GM23338 (cell line): ENCODE measurements at regions not wholly inside any gene's neighbourhood (a gene's known extent, or its start where the extent isn't known, plus 50 kb on each side); places are given as distances from the start of the nearest gene placed in this dataset.

Experiments
- ATAC-seq: fragments of 200-7000 bp; cut with Tn5 transposase; 3 replicates; pipeline ENCODE4 v1.9.1; 2020
- DNase-seq: peaks from one replicate; pipeline ENCODE4 v3.0.0-alpha.2; 2015; ENCODE audit warnings: low spot score
- H2AFZ ChIP-seq: fragments of 200-600 bp; sonication (generic); 2 replicates; pipeline ENCODE4 v1.8.0; 2016; ENCODE audit warnings: antibody characterized with exemption, mild to moderate bottlenecking, moderate library complexity
- H3F3A ChIP-seq: fragments of 200-600 bp; sonication (generic); replicated peaks from 2 replicates; pipeline ENCODE4 v1.8.0; 2017; ENCODE audit warnings: antibody characterized with exemption, mixed run types, low read depth
- H3K27ac ChIP-seq: fragments of 200-600 bp; sonication (generic); 2 replicates; pipeline ENCODE4 v1.6.1; 2016; ENCODE audit warnings: low read depth
- H3K27me3 ChIP-seq: fragments of 200-600 bp; sonication (generic); 2 replicates; pipeline ENCODE4 v1.8.0; 2016; ENCODE audit warnings: mild to moderate bottlenecking, mixed run types, moderate library complexity; ENCODE audit not compliant: insufficient read depth
- H3K36me3 ChIP-seq: fragments of 200-600 bp; sonication (generic); 2 replicates; pipeline ENCODE4 v1.8.0; 2016; ENCODE audit warnings: mild to moderate bottlenecking; ENCODE audit not compliant: insufficient read depth
- H3K4me1 ChIP-seq: fragments of 200-600 bp; sonication (generic); 2 replicates; pipeline ENCODE4 v1.8.0; 2016; ENCODE audit warnings: mild to moderate bottlenecking, moderate library complexity; ENCODE audit not compliant: insufficient read depth
- H3K4me2 ChIP-seq: fragments of 200-600 bp; sonication (generic); 2 replicates; pipeline ENCODE4 v1.7.1; 2017; ENCODE audit warnings: mixed run types
- H3K4me3 ChIP-seq: fragments of 200-600 bp; sonication (generic); 2 replicates; pipeline ENCODE4 v1.6.1; 2016; ENCODE audit warnings: mixed run types
- H3K79me2 ChIP-seq: fragments of 200-600 bp; sonication (generic); replicated peaks from 2 replicates; pipeline ENCODE4 v1.8.0; 2017; ENCODE audit warnings: mild to moderate bottlenecking; ENCODE audit not compliant: insufficient read depth
- H3K9me2 ChIP-seq: fragments of 200-600 bp; sonication (generic); 2 replicates; pipeline ENCODE4 v1.8.0; 2017; ENCODE audit not compliant: insufficient read depth
- H4K20me1 ChIP-seq: fragments of 200-600 bp; sonication (generic); replicated peaks from 2 replicates; pipeline ENCODE4 v1.8.0; 2017; ENCODE audit warnings: mild to moderate bottlenecking; ENCODE audit not compliant: insufficient read depth
- H3K27ac Mint-ChIP-seq: 2 replicates; pipeline ENCODE4 v1.8.0; 2020; ENCODE audit warnings: inconsistent platforms, mild to moderate bottlenecking, moderate library complexity, mixed read lengths
- H3K27me3 Mint-ChIP-seq: 3 replicates; pipeline ENCODE4 v1.8.0; 2022; ENCODE audit warnings: low read depth, mild to moderate bottlenecking, moderate library complexity, mixed read lengths, inconsistent platforms; ENCODE audit not compliant: insufficient read depth, poor library complexity
- H3K36me3 Mint-ChIP-seq: 3 replicates; pipeline ENCODE4 v1.8.0; 2021; ENCODE audit warnings: low read depth, mild to moderate bottlenecking, inconsistent platforms, moderate library complexity, mixed read lengths
- H3K4me1 Mint-ChIP-seq: 3 replicates; pipeline ENCODE4 v1.8.0; 2020; ENCODE audit warnings: mild to moderate bottlenecking, inconsistent platforms, mixed read lengths
- H3K4me3 Mint-ChIP-seq: 3 replicates; pipeline ENCODE4 v1.8.0; 2021; ENCODE audit warnings: moderate library complexity, mild to moderate bottlenecking, inconsistent platforms, mixed read lengths
- H3K9me3 Mint-ChIP-seq: 3 replicates; pipeline ENCODE4 v1.8.0; 2020; ENCODE audit warnings: moderate library complexity, mild to moderate bottlenecking, inconsistent platforms, mixed read lengths
- CREB1 ChIP-seq: fragments of 250-450 bp; sonication (Bioruptor Pico); IDR thresholded peaks from 2 replicates; pipeline ENCODE4 v1.5.0; 2020; ENCODE audit warnings: low read depth, mild to moderate bottlenecking, moderate library complexity
- EZH2 ChIP-seq: fragments of 200-600 bp; sonication (generic); IDR thresholded peaks from one replicate; pipeline ENCODE4 v1.8.0; 2017; ENCODE audit warnings: antibody characterized with exemption, mild to moderate bottlenecking, low read depth; ENCODE audit not compliant: unreplicated experiment
- EZH2phosphoT487 ChIP-seq: fragments of 200-600 bp; sonication (generic); IDR thresholded peaks from one replicate; pipeline ENCODE4 v1.8.1; 2018; ENCODE audit warnings: antibody characterized with exemption; ENCODE audit not compliant: unreplicated experiment
- JUNB ChIP-seq: IDR thresholded peaks from one replicate; pipeline ENCODE4 v1.6.1; 2016; ENCODE audit warnings: antibody characterized with exemption; ENCODE audit not compliant: unreplicated experiment
- NANOG ChIP-seq: IDR thresholded peaks from 2 replicates; pipeline ENCODE4 v1.6.1; 2016; ENCODE audit warnings: antibody characterized with exemption, borderline replicate concordance
- POLR2AphosphoS5 ChIP-seq: IDR thresholded peaks from 2 replicates; pipeline ENCODE4 v1.6.1; 2016; ENCODE audit warnings: antibody characterized with exemption, low read depth
- STAT1 ChIP-seq: IDR thresholded peaks from one replicate; pipeline ENCODE4 v1.6.1; 2016; ENCODE audit warnings: antibody characterized with exemption; ENCODE audit not compliant: unreplicated experiment
- ZNF114 ChIP-seq: fragments of 250-450 bp; sonication (Bioruptor Pico); IDR thresholded peaks from 2 replicates; pipeline ENCODE4 v1.5.0; 2020; ENCODE audit warnings: mild to moderate bottlenecking, moderate library complexity
- ZNF331 ChIP-seq: fragments of 250-450 bp; sonication (Bioruptor Pico); IDR thresholded peaks from 2 replicates; pipeline ENCODE4 v1.5.0; 2020; ENCODE audit warnings: low read depth, mild to moderate bottlenecking, moderate library complexity
- TF ChIP-seq, protein P1 (sequence below): fragments of 250-450 bp; sonication (Bioruptor Pico); IDR thresholded peaks from 2 replicates; pipeline ENCODE4 v1.5.0; 2020; ENCODE audit warnings: mild to moderate bottlenecking, moderate library complexity
- TF ChIP-seq, protein P2 (sequence below), 2 experiments: fragments of 200-600 bp in 1 of 2; sonication (generic) in 1 of 2; conservative IDR thresholded peaks; 2 replicates each; pipeline versions ENCODE4 v1.5.1 to v1.6.1; 2016 to 2017; ENCODE audit warnings: antibody characterized with exemption in 2 of 2, low read depth in 2 of 2, mild to moderate bottlenecking in 2 of 2, moderate library complexity in 1 of 2
- TF ChIP-seq, protein P3 (sequence below): IDR thresholded peaks from 2 replicates; pipeline ENCODE4 v1.6.1; 2016; ENCODE audit warnings: antibody characterized with exemption
- TF ChIP-seq, protein P4 (sequence below): IDR thresholded peaks from one replicate; pipeline ENCODE4 v1.6.1; 2018; ENCODE audit warnings: antibody characterized with exemption; ENCODE audit not compliant: unreplicated experiment

DNA sequence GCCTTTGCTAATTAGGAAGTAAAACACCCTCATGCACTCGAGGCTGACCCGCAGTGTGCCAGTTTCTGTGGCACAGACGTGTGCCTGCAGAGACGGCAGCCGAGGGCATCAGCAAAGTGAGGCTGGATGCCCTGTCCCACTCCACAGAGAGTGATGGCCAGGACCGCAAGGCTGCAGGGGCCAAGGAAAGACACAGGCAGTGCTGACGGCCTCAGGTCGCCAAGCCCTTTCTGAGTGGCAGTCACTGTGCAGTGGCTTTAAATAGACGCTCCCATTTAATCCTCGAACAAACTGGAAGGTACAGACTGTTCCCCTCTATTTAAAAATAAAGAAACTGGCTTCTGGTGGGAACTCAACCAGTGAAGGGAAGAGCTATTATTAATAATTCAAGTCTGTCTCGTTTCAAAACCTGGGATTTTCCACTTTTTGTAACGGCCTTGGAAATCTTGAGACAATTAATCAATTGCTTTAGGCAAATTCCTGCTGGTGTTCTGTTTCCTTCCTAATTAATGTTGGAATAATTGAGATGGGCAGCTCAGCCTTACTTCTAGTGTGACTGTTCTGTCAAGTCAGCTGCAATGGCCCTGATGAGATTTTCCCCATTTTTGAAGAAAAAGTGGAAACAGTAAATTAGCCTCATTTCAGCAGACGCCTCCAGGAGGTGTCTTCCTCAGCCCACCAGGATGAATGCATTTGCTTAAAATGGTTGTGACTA lies 644.6 kb upstream of the RAB6C start:
- ATAC-seq (no peak), DNase-seq (no peak)
- no peaks in the 10 kb centered on the region for H3K27me3 ChIP-seq
- H3K4me1 ChIP-seq: no peaks in the 10 kb centered on the region
- peak overlapping the region; percentile 32; the same call in 1 of the 2 replicates for H2AFZ ChIP-seq
- Mint-ChIP-seq H3K4me3 (no peak overlapping the region), H3K36me3 (no peaks in the 10 kb centered on the region; the same call in 2 of the 3 replicates), H3K9me3 (peaks cover 6% of the 10 kb centered on the region; the same call in 2 of the 3 replicates), H3K27me3 (no peaks in the 10 kb centered on the region), H3K27ac (no peak overlapping the region; the same call in 1 of the 2 replicates), H3K4me1 (no peaks in the 10 kb centered on the region)
- no peaks in the 10 kb centered on the region for H3K36me3 ChIP-seq
- H3K79me2 ChIP-seq: no peaks in the 10 kb centered on the region
- no peaks in the 10 kb centered on the region for H3F3A ChIP-seq
- H3K4me3 ChIP-seq: no peak overlapping the region
- TF ChIP-seq, protein P1, sequence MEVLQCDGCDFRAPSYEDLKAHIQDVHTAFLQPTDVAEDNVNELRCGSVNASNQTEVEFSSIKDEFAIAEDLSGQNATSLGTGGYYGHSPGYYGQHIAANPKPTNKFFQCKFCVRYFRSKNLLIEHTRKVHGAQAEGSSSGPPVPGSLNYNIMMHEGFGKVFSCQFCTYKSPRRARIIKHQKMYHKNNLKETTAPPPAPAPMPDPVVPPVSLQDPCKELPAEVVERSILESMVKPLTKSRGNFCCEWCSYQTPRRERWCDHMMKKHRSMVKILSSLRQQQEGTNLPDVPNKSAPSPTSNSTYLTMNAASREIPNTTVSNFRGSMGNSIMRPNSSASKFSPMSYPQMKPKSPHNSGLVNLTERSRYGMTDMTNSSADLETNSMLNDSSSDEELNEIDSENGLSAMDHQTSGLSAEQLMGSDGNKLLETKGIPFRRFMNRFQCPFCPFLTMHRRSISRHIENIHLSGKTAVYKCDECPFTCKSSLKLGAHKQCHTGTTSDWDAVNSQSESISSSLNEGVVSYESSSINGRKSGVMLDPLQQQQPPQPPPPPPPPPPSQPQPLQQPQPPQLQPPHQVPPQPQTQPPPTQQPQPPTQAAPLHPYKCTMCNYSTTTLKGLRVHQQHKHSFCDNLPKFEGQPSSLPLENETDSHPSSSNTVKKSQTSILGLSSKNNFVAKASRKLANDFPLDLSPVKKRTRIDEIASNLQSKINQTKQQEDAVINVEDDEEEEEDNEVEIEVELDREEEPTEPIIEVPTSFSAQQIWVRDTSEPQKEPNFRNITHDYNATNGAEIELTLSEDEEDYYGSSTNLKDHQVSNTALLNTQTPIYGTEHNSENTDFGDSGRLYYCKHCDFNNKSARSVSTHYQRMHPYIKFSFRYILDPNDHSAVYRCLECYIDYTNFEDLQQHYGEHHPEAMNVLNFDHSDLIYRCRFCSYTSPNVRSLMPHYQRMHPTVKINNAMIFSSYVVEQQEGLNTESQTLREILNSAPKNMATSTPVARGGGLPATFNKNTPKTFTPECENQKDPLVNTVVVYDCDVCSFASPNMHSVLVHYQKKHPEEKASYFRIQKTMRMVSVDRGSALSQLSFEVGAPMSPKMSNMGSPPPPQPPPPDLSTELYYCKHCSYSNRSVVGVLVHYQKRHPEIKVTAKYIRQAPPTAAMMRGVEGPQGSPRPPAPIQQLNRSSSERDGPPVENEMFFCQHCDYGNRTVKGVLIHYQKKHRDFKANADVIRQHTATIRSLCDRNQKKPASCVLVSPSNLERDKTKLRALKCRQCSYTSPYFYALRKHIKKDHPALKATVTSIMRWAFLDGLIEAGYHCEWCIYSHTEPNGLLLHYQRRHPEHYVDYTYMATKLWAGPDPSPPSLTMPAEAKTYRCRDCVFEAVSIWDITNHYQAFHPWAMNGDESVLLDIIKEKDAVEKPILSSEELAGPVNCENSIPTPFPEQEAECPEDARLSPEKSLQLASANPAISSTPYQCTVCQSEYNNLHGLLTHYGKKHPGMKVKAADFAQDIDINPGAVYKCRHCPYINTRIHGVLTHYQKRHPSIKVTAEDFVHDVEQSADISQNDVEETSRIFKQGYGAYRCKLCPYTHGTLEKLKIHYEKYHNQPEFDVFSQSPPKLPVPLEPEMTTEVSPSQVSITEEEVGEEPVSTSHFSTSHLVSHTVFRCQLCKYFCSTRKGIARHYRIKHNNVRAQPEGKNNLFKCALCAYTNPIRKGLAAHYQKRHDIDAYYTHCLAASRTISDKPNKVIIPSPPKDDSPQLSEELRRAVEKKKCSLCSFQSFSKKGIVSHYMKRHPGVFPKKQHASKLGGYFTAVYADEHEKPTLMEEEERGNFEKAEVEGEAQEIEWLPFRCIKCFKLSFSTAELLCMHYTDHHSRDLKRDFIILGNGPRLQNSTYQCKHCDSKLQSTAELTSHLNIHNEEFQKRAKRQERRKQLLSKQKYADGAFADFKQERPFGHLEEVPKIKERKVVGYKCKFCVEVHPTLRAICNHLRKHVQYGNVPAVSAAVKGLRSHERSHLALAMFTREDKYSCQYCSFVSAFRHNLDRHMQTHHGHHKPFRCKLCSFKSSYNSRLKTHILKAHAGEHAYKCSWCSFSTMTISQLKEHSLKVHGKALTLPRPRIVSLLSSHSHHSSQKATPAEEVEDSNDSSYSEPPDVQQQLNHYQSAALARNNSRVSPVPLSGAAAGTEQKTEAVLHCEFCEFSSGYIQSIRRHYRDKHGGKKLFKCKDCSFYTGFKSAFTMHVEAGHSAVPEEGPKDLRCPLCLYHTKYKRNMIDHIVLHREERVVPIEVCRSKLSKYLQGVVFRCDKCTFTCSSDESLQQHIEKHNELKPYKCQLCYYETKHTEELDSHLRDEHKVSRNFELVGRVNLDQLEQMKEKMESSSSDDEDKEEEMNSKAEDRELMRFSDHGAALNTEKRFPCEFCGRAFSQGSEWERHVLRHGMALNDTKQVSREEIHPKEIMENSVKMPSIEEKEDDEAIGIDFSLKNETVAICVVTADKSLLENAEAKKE (CRISPR knock-in tag): no peak
- TF ChIP-seq, protein P2, sequence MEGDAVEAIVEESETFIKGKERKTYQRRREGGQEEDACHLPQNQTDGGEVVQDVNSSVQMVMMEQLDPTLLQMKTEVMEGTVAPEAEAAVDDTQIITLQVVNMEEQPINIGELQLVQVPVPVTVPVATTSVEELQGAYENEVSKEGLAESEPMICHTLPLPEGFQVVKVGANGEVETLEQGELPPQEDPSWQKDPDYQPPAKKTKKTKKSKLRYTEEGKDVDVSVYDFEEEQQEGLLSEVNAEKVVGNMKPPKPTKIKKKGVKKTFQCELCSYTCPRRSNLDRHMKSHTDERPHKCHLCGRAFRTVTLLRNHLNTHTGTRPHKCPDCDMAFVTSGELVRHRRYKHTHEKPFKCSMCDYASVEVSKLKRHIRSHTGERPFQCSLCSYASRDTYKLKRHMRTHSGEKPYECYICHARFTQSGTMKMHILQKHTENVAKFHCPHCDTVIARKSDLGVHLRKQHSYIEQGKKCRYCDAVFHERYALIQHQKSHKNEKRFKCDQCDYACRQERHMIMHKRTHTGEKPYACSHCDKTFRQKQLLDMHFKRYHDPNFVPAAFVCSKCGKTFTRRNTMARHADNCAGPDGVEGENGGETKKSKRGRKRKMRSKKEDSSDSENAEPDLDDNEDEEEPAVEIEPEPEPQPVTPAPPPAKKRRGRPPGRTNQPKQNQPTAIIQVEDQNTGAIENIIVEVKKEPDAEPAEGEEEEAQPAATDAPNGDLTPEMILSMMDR (conservative IDR thresholded peaks at IDR 0.05; ENCODE audit: low read depth in 2 of 2): no peak
- TF ChIP-seq ZNF331 (no peak), STAT1 (no peak), EZH2 (no peak), ZNF114 (no peak), EZH2phosphoT487 (no peak), NANOG (no peak), CREB1 (CRISPR knock-in tag) (no peak), POLR2AphosphoS5 (no peak), JUNB (no peak)
- TF ChIP-seq, protein P3, sequence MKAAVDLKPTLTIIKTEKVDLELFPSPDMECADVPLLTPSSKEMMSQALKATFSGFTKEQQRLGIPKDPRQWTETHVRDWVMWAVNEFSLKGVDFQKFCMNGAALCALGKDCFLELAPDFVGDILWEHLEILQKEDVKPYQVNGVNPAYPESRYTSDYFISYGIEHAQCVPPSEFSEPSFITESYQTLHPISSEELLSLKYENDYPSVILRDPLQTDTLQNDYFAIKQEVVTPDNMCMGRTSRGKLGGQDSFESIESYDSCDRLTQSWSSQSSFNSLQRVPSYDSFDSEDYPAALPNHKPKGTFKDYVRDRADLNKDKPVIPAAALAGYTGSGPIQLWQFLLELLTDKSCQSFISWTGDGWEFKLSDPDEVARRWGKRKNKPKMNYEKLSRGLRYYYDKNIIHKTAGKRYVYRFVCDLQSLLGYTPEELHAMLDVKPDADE: no peak
- TF ChIP-seq, protein P4, sequence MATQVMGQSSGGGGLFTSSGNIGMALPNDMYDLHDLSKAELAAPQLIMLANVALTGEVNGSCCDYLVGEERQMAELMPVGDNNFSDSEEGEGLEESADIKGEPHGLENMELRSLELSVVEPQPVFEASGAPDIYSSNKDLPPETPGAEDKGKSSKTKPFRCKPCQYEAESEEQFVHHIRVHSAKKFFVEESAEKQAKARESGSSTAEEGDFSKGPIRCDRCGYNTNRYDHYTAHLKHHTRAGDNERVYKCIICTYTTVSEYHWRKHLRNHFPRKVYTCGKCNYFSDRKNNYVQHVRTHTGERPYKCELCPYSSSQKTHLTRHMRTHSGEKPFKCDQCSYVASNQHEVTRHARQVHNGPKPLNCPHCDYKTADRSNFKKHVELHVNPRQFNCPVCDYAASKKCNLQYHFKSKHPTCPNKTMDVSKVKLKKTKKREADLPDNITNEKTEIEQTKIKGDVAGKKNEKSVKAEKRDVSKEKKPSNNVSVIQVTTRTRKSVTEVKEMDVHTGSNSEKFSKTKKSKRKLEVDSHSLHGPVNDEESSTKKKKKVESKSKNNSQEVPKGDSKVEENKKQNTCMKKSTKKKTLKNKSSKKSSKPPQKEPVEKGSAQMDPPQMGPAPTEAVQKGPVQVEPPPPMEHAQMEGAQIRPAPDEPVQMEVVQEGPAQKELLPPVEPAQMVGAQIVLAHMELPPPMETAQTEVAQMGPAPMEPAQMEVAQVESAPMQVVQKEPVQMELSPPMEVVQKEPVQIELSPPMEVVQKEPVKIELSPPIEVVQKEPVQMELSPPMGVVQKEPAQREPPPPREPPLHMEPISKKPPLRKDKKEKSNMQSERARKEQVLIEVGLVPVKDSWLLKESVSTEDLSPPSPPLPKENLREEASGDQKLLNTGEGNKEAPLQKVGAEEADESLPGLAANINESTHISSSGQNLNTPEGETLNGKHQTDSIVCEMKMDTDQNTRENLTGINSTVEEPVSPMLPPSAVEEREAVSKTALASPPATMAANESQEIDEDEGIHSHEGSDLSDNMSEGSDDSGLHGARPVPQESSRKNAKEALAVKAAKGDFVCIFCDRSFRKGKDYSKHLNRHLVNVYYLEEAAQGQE: no peak
- H3K9me2 ChIP-seq: no peaks in the 10 kb centered on the region
- H4K20me1 ChIP-seq: no peaks in the 10 kb centered on the region
- H3K27ac ChIP-seq: no peak overlapping the region
- H3K4me2 ChIP-seq: no peak overlapping the region
